HG02623 (cell line): ENCODE measurements at regions not wholly inside any gene's neighbourhood (a gene's known extent, or its start where the extent isn't known, plus 50 kb on each side); places are given as distances from the start of the nearest gene placed in this dataset.

ENCODE experiments used
- ATAC-seq: cut with Tn5 transposase; IDR thresholded peaks from one replicate; pipeline ENCODE4 v1.9.1; 2021; ENCODE audit warnings: moderate library complexity; ENCODE audit not compliant: unreplicated experiment

DNA sequence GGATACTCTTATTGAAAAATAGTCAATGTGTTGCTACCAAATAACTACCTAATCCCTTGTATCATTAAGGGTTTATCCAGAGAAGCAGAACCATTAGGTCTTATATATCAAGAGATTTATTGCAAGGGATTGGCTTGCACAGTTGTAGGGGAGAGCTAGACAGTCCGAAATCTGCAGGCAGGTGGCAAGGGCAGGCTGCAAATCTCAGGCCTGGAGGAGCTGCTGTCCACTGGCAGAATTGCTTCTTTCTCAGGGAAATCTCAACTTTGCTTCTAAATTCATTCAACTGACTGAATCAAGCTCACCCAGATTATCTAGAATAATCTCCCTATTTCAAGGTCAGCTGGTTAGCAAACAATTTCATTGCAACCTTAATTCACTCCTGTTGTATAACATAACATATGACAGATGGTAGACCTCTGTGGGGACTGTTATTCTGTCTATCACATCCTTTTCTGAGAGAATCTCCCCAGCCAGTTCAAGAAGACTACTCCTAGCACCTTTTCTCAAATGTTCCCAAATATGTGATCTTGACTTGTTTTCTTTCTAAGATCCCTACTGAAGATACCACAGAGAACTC lies 194.2 kb downstream of the NHLRC3 start:
- no peak for ATAC-seq

DNA sequence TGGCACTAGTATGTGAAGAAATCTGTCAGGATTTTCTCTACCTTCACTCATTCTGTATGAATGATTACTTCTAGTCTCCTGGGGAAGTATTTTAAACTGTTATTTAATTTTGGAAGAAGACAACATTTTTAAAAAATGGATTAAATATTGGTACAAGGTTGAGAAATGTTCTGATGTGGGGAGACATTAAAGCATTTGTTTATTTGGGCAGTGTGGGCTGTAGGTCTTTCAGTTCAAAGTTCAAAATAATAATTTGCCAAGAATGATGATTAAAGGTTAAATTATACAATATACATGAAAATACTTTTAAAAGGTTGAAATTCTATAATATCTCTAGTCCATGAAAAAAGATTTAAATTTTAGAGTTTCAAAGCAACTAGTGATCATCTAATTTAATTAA lies 194.7 kb downstream of the NHLRC3 start:
- no peak for ATAC-seq

GRCh38 chr13:39233519-39233918 lies 195.3 kb downstream of the NHLRC3 start:
- no peak for ATAC-seq

DNA sequence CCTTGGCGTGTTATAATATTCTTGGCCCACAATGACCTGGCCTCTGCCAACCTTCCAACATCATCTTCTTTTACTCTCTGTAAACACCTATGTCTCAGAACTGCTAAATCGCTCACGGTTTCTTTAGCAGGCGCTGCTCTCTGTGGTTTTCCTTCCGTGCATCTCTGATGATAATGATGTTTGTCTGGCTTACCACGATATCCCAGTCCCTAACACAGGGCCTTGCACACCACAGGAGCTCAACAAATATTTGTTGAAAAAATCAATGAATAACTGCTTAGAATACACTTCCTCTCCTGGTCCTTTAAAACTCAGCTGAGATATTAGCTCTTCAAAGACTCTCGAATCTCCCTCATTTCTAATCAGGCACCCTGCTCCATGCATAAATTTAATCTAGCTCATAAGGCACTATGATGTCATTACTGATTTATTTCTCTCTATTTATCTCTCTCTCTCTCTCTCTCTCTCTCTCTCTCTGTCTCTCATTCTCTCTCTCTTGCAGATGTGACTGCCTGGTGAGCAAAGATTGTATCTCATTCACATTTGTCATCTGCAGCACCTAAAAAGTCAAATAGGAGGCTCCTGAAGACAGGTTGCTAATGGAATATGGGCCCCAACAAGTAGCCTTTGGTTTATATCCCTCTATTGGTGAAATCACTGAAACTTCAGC lies 206.4 kb downstream of the NHLRC3 start:
- ATAC-seq: no peak

GRCh38 chr13:39245688-39246087 lies 207.4 kb downstream of the NHLRC3 start:
- ATAC-seq: no peak

- no peak for ATAC-seq
These were observed 211.7 kb downstream of the NHLRC3 start for GRCh38 chr13:39249982-39250381.

DNA sequence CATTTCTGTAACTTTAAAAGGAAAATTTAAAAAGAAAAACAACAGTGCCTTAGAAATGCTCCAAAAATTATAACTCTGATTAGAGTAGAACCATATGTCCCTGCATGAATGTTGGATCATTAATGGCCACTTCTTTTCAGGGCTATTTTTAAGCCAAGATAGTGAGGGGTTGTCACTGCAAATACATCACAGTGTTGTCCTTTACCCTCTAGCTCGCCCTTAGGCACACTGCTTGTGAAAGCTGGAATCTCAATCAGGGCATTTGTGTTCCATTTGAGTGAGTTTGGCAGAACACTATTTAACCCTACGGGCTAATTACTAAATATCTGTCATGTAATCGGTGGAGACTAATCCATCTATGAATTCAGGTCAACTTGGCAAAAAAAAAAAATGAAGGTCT lies 212.2 kb downstream of the NHLRC3 start:
- no peak for ATAC-seq

DNA sequence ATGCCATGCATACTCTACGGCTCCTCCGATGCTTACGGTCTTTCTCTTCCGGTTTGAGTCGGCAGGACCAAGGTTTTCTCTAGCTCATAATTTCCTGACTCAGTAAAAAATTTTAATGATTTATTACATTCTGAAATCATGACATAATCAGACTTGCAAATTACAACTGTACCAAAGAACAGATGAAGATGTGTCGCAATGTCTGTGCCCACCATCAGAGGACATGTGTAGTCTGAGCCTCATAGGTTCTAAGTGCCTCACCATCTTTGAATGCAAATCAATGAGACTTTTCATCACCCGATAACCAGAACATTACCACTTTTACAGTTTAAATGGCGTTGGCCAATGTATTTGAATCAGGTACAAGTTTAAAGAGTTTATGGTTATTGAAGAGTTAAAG lies 213.1 kb downstream of the NHLRC3 start:
- no peak for ATAC-seq

GRCh38 chr13:39253774-39254173 lies 215.5 kb downstream of the NHLRC3 start:
- no peak for ATAC-seq

GRCh38 chr13:39254601-39255000 lies 216.3 kb downstream of the NHLRC3 start:
- ATAC-seq: no peak

GRCh38 chr13:39257642-39258041 lies 219.4 kb downstream of the NHLRC3 start:
- ATAC-seq: no peak

GRCh38 chr13:39259371-39260140 lies 221.3 kb downstream of the NHLRC3 start:
- no peak for ATAC-seq

- peak; percentile 81 for ATAC-seq
These were observed 224.8 kb downstream of the NHLRC3 start for GRCh38 chr13:39263033-39263432.

- ATAC-seq: no peak
These were observed 225.3 kb downstream of the NHLRC3 start for GRCh38 chr13:39263531-39263930.

- ATAC-seq: no peak
These were observed 228.2 kb downstream of the NHLRC3 start for GRCh38 chr13:39266426-39266825.

DNA sequence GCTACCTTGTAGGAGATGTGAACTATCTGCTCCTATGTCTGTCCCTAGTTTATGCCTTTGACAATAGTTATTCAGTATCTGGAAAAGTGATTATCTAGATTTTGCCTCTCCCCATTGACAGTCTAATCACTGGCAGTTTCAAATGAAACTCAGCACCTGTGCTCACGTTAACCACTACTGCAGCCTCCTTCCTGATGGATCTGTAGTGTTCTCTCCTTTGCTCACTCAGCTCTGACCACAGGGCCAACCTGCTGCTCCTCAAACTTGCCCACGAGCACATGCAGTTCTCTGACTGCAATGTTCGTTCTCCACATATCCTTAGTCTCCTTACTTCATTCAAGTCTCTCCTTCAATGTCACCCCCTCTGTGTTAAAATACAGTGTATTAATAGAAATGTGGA lies 230.1 kb downstream of the NHLRC3 start:
- no peak for ATAC-seq

- no peak for ATAC-seq
These were observed 230.7 kb downstream of the NHLRC3 start for GRCh38 chr13:39269004-39269403.

- no peak for ATAC-seq
These were observed 231.2 kb downstream of the NHLRC3 start for GRCh38 chr13:39269411-39269810.

- ATAC-seq: no peak
These were observed 234.7 kb downstream of the NHLRC3 start for GRCh38 chr13:39272994-39273393.

- ATAC-seq: no peak
These were observed 235.9 kb downstream of the NHLRC3 start for GRCh38 chr13:39273953-39274738.

- no peak for ATAC-seq
These were observed 236.6 kb downstream of the NHLRC3 start for GRCh38 chr13:39274739-39275325.
